ENCODE measurements at regions not wholly inside any gene's neighbourhood (a gene's known extent, or its start where the extent isn't known, plus 50 kb on each side); places are given as distances from the start of the nearest gene placed in this dataset.

GRCh38 chr14:32006263-32007110 is 70.6 kb upstream of the ARHGAP5 start:
- peak in 1 of 2 experiments; percentile 12 for DNase-seq

GRCh38 chr14:32007755-32008362 is 69.2 kb upstream of the ARHGAP5 start:
- DNase-seq, result no peak

GRCh38 chr14:32008602-32009193 is 68.4 kb upstream of the ARHGAP5 start:
- DNase-seq, result no peak

- no peak for DNase-seq
These were observed 67.7 kb upstream of the ARHGAP5 start for GRCh38 chr14:32009221-32009975.

GRCh38 chr14:32009976-32010581 is 67.0 kb upstream of the ARHGAP5 start:
- DNase-seq, result no peak

GRCh38 chr14:32010604-32011125 is 66.4 kb upstream of the ARHGAP5 start:
- peak; percentile 91 to 95 for DNase-seq

GRCh38 chr14:32011225-32011624 is 65.9 kb upstream of the ARHGAP5 start:
- DNase-seq, result no peak

GRCh38 chr14:32012062-32012461 is 65.0 kb upstream of the ARHGAP5 start:
- no peak for DNase-seq

GRCh38 chr14:32012571-32012970 is 64.5 kb upstream of the ARHGAP5 start:
- no peak for DNase-seq

GRCh38 chr14:32013083-32013482 is 64.0 kb upstream of the ARHGAP5 start:
- DNase-seq, result no peak

- no peak for DNase-seq
These were observed 63.0 kb upstream of the ARHGAP5 start for GRCh38 chr14:32014057-32014456.

- no peak for DNase-seq
These were observed 62.6 kb upstream of the ARHGAP5 start for GRCh38 chr14:32014498-32014897.

GRCh38 chr14:32015166-32015565 is 61.9 kb upstream of the ARHGAP5 start:
- no peak for DNase-seq

GRCh38 chr14:32017587-32017986 is 59.5 kb upstream of the ARHGAP5 start:
- no peak for DNase-seq

- DNase-seq, result no peak
These were observed 58.6 kb upstream of the ARHGAP5 start for GRCh38 chr14:32018391-32019092.

GRCh38 chr14:32019276-32019675 is 57.8 kb upstream of the ARHGAP5 start:
- no peak for DNase-seq

GRCh38 chr14:32020882-32021281 is 56.2 kb upstream of the ARHGAP5 start:
- no peak for DNase-seq

- no peak for DNase-seq
These were observed 55.8 kb upstream of the ARHGAP5 start for GRCh38 chr14:32021341-32021740.

- no peak for DNase-seq
These were observed 54.6 kb upstream of the ARHGAP5 start for GRCh38 chr14:32022525-32022924.

GRCh38 chr14:32022938-32023466 is 54.1 kb upstream of the ARHGAP5 start:
- DNase-seq, result no peak

- DNase-seq, result no peak
These were observed 53.6 kb upstream of the ARHGAP5 start for GRCh38 chr14:32023540-32023939.
